Neural progenitor cell (in vitro differentiated cells): ENCODE measurements at regions not wholly inside any gene's neighbourhood (a gene's known extent, or its start where the extent isn't known, plus 50 kb on each side); places are given as distances from the start of the nearest gene placed in this dataset.
"Not testable (repeated sequence)": the region's sequence is repeated elsewhere in the genome, so short reads cannot be mapped to it uniquely, and the experiment has no call there.

Source experiments
- DNase-seq: peaks from one replicate; pipeline ENCODE4 v3.0.0-alpha.2; 2016; ENCODE audit warnings: low spot score
- H2AFZ ChIP-seq: fragments of 200-600 bp; sonication (generic); replicated peaks from 2 replicates; pipeline ENCODE4 v1.6.1; 2016; ENCODE audit warnings: antibody characterized with exemption
- H3F3A ChIP-seq: fragments of 200-600 bp; sonication (generic); 2 replicates; pipeline ENCODE4 v1.6.1; 2016; ENCODE audit warnings: antibody characterized with exemption, low read depth
- H3K27ac ChIP-seq: fragments of 200-600 bp; sonication (generic); 2 replicates; pipeline ENCODE4 v1.5.1; 2016; ENCODE audit warnings: mild to moderate bottlenecking
- H3K27me3 ChIP-seq: fragments of 200-600 bp; sonication (generic); 2 replicates; pipeline ENCODE4 v1.6.1; 2016; ENCODE audit warnings: mild to moderate bottlenecking, moderate library complexity
- H3K36me3 ChIP-seq: fragments of 200-600 bp; sonication (generic); 2 replicates; pipeline ENCODE4 v1.5.1; 2016
- H3K4me1 ChIP-seq: fragments of 200-600 bp; sonication (generic); 2 replicates; pipeline ENCODE4 v1.6.1; 2016; ENCODE audit warnings: mixed run types
- H3K4me2 ChIP-seq: fragments of 200-600 bp; sonication (generic); 2 replicates; pipeline ENCODE4 v1.6.1; 2016
- H3K4me3 ChIP-seq: fragments of 200-600 bp; sonication (generic); 2 replicates; pipeline ENCODE4 v1.5.1; 2016
- H3K79me2 ChIP-seq: fragments of 200-600 bp; sonication (generic); 2 replicates; pipeline ENCODE4 v1.6.1; 2016; ENCODE audit warnings: low read depth
- H3K9ac ChIP-seq: fragments of 200-600 bp; sonication (generic); 2 replicates; pipeline ENCODE4 v1.6.1; 2016
- H3K9me3 ChIP-seq: fragments of 200-600 bp; sonication (generic); 2 replicates; pipeline ENCODE4 v1.5.1; 2016; ENCODE audit warnings: low read depth
- H4K20me1 ChIP-seq: fragments of 200-600 bp; sonication (generic); 2 replicates; pipeline ENCODE4 v1.6.1; 2016; ENCODE audit warnings: low read depth
- H3K27ac Mint-ChIP-seq: 3 replicates; pipeline ENCODE4 v1.8.0; 2021; ENCODE audit warnings: mixed read lengths
- H3K27me3 Mint-ChIP-seq: 2 replicates; pipeline ENCODE4 v1.8.0; 2022; ENCODE audit warnings: low read depth, mild to moderate bottlenecking, inconsistent platforms, moderate library complexity, mixed read lengths; ENCODE audit not compliant: insufficient read depth
- H3K36me3 Mint-ChIP-seq: 3 replicates; pipeline ENCODE4 v1.8.0; 2021; ENCODE audit warnings: mixed read lengths
- H3K4me1 Mint-ChIP-seq: 3 replicates; pipeline ENCODE4 v1.8.0; 2021; ENCODE audit warnings: mixed read lengths
- H3K4me3 Mint-ChIP-seq: 3 replicates; pipeline ENCODE4 v1.8.0; 2021; ENCODE audit warnings: mild to moderate bottlenecking, moderate library complexity, mixed read lengths
- H3K9me3 Mint-ChIP-seq: 3 replicates; pipeline ENCODE4 v1.8.0; 2020; ENCODE audit warnings: mixed read lengths

- not testable (repeated sequence) for H3K4me3 ChIP-seq, H3K9ac ChIP-seq, H4K20me1 ChIP-seq, H3K27me3 ChIP-seq, H3K27ac Mint-ChIP-seq, H3K9me3 Mint-ChIP-seq, H3K4me1 Mint-ChIP-seq, H3K36me3 Mint-ChIP-seq, H3K9me3 ChIP-seq, H3K79me2 ChIP-seq, H3K4me2 ChIP-seq, H3K36me3 ChIP-seq, H3F3A ChIP-seq, H2AFZ ChIP-seq, DNase-seq, H3K4me3 Mint-ChIP-seq, H3K27ac ChIP-seq, H3K27me3 Mint-ChIP-seq, H3K4me1 ChIP-seq
Observed at GRCh38 chr21:9823197-9824157, 697.9 kb upstream of the TPTE start.

GRCh38 chr21:9830801-9831200 lies 690.6 kb upstream of the TPTE start:
- not testable (repeated sequence) for H2AFZ ChIP-seq, H3K9me3 ChIP-seq, DNase-seq, H4K20me1 ChIP-seq, H3K27ac ChIP-seq, H3K79me2 ChIP-seq, H3K36me3 ChIP-seq, H3K27me3 Mint-ChIP-seq, H3K4me2 ChIP-seq, H3K4me1 Mint-ChIP-seq, H3F3A ChIP-seq, H3K9ac ChIP-seq, H3K27ac Mint-ChIP-seq, H3K27me3 ChIP-seq, H3K4me3 ChIP-seq, H3K36me3 Mint-ChIP-seq, H3K4me3 Mint-ChIP-seq, H3K4me1 ChIP-seq, H3K9me3 Mint-ChIP-seq

GRCh38 chr21:9832751-9833150 lies 688.6 kb upstream of the TPTE start:
- H3K36me3 Mint-ChIP-seq, H3K9ac ChIP-seq, H3F3A ChIP-seq, H2AFZ ChIP-seq, H3K4me1 Mint-ChIP-seq, H3K4me3 Mint-ChIP-seq, H3K9me3 ChIP-seq, H4K20me1 ChIP-seq, H3K36me3 ChIP-seq, H3K4me2 ChIP-seq, DNase-seq, H3K27me3 ChIP-seq, H3K27ac Mint-ChIP-seq, H3K79me2 ChIP-seq, H3K4me3 ChIP-seq, H3K4me1 ChIP-seq, H3K27ac ChIP-seq, H3K27me3 Mint-ChIP-seq: not testable (repeated sequence)
- H3K9me3 Mint-ChIP-seq: peaks cover 14% of the 10 kb centered on the region

GRCh38 chr21:9836547-9836946 lies 684.8 kb upstream of the TPTE start:
- H3K4me1 Mint-ChIP-seq, H3K9ac ChIP-seq, H3K4me3 ChIP-seq, H3K79me2 ChIP-seq, H3K27ac ChIP-seq, H2AFZ ChIP-seq, DNase-seq, H3K36me3 Mint-ChIP-seq, H4K20me1 ChIP-seq, H3K36me3 ChIP-seq, H3F3A ChIP-seq, H3K27me3 Mint-ChIP-seq, H3K4me1 ChIP-seq, H3K27ac Mint-ChIP-seq, H3K27me3 ChIP-seq, H3K4me2 ChIP-seq, H3K4me3 Mint-ChIP-seq: not testable (repeated sequence)
- peaks cover 45% of the 10 kb centered on the region for H3K9me3 Mint-ChIP-seq
- H3K9me3 ChIP-seq: peaks cover 27% of the 10 kb centered on the region

- H3K4me1 ChIP-seq, H3K4me3 ChIP-seq, H3K27ac ChIP-seq, H3K27me3 Mint-ChIP-seq, H3K9ac ChIP-seq, H3K4me3 Mint-ChIP-seq, H4K20me1 ChIP-seq, H3F3A ChIP-seq, H3K4me2 ChIP-seq, H3K36me3 ChIP-seq, H3K27me3 ChIP-seq, H2AFZ ChIP-seq, DNase-seq, H3K4me1 Mint-ChIP-seq, H3K79me2 ChIP-seq, H3K36me3 Mint-ChIP-seq, H3K27ac Mint-ChIP-seq: not testable (repeated sequence)
- H3K9me3 ChIP-seq: peaks cover 32% of the 10 kb centered on the region
- peaks cover 45% of the 10 kb centered on the region for H3K9me3 Mint-ChIP-seq
Observed at GRCh38 chr21:9837001-9837400, 684.4 kb upstream of the TPTE start.

GRCh38 chr21:9837526-9837925 lies 683.9 kb upstream of the TPTE start:
- H2AFZ ChIP-seq: not testable (repeated sequence)
- peaks cover 47% of the 10 kb centered on the region for H3K9me3 Mint-ChIP-seq

More at GRCh38 chr21:9837526-9837925, 683.9 kb upstream of the TPTE start:
- H3K27ac Mint-ChIP-seq, H3K36me3 ChIP-seq, H3K4me1 Mint-ChIP-seq, H3K4me3 ChIP-seq, DNase-seq, H3K27me3 Mint-ChIP-seq, H3K27me3 ChIP-seq, H3K36me3 Mint-ChIP-seq, H3K9ac ChIP-seq, H3F3A ChIP-seq, H3K4me3 Mint-ChIP-seq, H3K27ac ChIP-seq, H4K20me1 ChIP-seq, H3K4me2 ChIP-seq, H3K79me2 ChIP-seq, H3K4me1 ChIP-seq: not testable (repeated sequence)
- peaks cover 36% of the 10 kb centered on the region for H3K9me3 ChIP-seq
